ENCODE measurements at regions not wholly inside any gene's neighbourhood (a gene's known extent, or its start where the extent isn't known, plus 50 kb on each side); places are given as distances from the start of the nearest gene placed in this dataset.

- intact Hi-C loops (cut with micrococcal nuclease; ENCODE audit: unreplicated experiment) (no loop called here), in situ Hi-C loops (cut with HindIII; ENCODE audit: low pct_unique_long_range_greater_than_20kb, low sequenced_read_pairs) (no loop called here)
- H3K27ac ChIP-seq (ENCODE audit: low read length): no peak overlapping the region
- no peak for DNase-seq (ENCODE audit: low read depth, low spot score)
- H3K9me3 ChIP-seq (ENCODE audit: control insufficient read depth, insufficient read depth, low read depth, low read length): no peaks in the 10 kb centered on the region
- H3K4me1 ChIP-seq (ENCODE audit: control insufficient read depth, insufficient read depth, low read length): no peaks in the 10 kb centered on the region
- H3K36me3 ChIP-seq (ENCODE audit: control insufficient read depth, insufficient read depth, low read length): no peaks in the 10 kb centered on the region; the same call in 1 of the 2 replicates
- POLR2A ChIA-PET: no interaction called here
- H3K4me3 ChIP-seq (ENCODE audit: low read depth in 2 of 2, low read length in 2 of 2): no peak overlapping the region
- H3K27me3 ChIP-seq (ENCODE audit: control insufficient read depth, insufficient read depth, low read length): no peaks in the 10 kb centered on the region
- no TSS peak for BruUV-seq (replicated peaks)
- TF ChIP-seq POLR2AphosphoS5 (IDR thresholded peaks at IDR 0.05; ENCODE audit: low read depth, low read length): no peak
- no peak for TF ChIP-seq SIN3A (IDR thresholded peaks at IDR 0.05; ENCODE audit: borderline replicate concordance, insufficient read depth, low read depth, low read length)
- TF ChIP-seq, protein P1, sequence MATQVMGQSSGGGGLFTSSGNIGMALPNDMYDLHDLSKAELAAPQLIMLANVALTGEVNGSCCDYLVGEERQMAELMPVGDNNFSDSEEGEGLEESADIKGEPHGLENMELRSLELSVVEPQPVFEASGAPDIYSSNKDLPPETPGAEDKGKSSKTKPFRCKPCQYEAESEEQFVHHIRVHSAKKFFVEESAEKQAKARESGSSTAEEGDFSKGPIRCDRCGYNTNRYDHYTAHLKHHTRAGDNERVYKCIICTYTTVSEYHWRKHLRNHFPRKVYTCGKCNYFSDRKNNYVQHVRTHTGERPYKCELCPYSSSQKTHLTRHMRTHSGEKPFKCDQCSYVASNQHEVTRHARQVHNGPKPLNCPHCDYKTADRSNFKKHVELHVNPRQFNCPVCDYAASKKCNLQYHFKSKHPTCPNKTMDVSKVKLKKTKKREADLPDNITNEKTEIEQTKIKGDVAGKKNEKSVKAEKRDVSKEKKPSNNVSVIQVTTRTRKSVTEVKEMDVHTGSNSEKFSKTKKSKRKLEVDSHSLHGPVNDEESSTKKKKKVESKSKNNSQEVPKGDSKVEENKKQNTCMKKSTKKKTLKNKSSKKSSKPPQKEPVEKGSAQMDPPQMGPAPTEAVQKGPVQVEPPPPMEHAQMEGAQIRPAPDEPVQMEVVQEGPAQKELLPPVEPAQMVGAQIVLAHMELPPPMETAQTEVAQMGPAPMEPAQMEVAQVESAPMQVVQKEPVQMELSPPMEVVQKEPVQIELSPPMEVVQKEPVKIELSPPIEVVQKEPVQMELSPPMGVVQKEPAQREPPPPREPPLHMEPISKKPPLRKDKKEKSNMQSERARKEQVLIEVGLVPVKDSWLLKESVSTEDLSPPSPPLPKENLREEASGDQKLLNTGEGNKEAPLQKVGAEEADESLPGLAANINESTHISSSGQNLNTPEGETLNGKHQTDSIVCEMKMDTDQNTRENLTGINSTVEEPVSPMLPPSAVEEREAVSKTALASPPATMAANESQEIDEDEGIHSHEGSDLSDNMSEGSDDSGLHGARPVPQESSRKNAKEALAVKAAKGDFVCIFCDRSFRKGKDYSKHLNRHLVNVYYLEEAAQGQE (IDR thresholded peaks at IDR 0.05; ENCODE audit: insufficient read depth in 1 of 2, low read depth in 2 of 2, low read length in 1 of 2): no peak
- TF ChIP-seq, protein P2, sequence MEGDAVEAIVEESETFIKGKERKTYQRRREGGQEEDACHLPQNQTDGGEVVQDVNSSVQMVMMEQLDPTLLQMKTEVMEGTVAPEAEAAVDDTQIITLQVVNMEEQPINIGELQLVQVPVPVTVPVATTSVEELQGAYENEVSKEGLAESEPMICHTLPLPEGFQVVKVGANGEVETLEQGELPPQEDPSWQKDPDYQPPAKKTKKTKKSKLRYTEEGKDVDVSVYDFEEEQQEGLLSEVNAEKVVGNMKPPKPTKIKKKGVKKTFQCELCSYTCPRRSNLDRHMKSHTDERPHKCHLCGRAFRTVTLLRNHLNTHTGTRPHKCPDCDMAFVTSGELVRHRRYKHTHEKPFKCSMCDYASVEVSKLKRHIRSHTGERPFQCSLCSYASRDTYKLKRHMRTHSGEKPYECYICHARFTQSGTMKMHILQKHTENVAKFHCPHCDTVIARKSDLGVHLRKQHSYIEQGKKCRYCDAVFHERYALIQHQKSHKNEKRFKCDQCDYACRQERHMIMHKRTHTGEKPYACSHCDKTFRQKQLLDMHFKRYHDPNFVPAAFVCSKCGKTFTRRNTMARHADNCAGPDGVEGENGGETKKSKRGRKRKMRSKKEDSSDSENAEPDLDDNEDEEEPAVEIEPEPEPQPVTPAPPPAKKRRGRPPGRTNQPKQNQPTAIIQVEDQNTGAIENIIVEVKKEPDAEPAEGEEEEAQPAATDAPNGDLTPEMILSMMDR (IDR thresholded peaks at IDR 0.05): no peak
- TF ChIP-seq TCF7L2 (IDR thresholded peaks at IDR 0.05; ENCODE audit: low read depth, low read length): no peak
- ATAC-seq: no peak
- CTCF ChIA-PET: no interaction called here
Measured at GRCh38 chr2:60007671-60008070, 545.8 kb downstream of the BCL11A start.

- in situ Hi-C loops (cut with HindIII; ENCODE audit: low pct_unique_long_range_greater_than_20kb, low sequenced_read_pairs): no loop called here
- TF ChIP-seq SIN3A (IDR thresholded peaks at IDR 0.05; ENCODE audit: borderline replicate concordance, insufficient read depth, low read depth, low read length) (no peak), POLR2AphosphoS5 (IDR thresholded peaks at IDR 0.05; ENCODE audit: low read depth, low read length) (no peak), TCF7L2 (IDR thresholded peaks at IDR 0.05; ENCODE audit: low read depth, low read length) (no peak)
- TF ChIP-seq, protein P1 (IDR thresholded peaks at IDR 0.05; ENCODE audit: insufficient read depth in 1 of 2, low read depth in 2 of 2, low read length in 1 of 2): no peak
- TF ChIP-seq, protein P2 (IDR thresholded peaks at IDR 0.05): no peak
- Histone ChIP-seq H3K27ac (ENCODE audit: low read length) (no peak overlapping the region), H3K4me1 (ENCODE audit: control insufficient read depth, insufficient read depth, low read length) (no peaks in the 10 kb centered on the region), H3K4me3 (ENCODE audit: low read depth in 2 of 2, low read length in 2 of 2) (no peak overlapping the region), H3K9me3 (ENCODE audit: control insufficient read depth, insufficient read depth, low read depth, low read length) (no peaks in the 10 kb centered on the region), H3K27me3 (ENCODE audit: control insufficient read depth, insufficient read depth, low read length) (no peaks in the 10 kb centered on the region), H3K36me3 (ENCODE audit: control insufficient read depth, insufficient read depth, low read length) (no peaks in the 10 kb centered on the region; the same call in 1 of the 2 replicates)
- CTCF ChIA-PET: no interaction called here
- no peak for DNase-seq (ENCODE audit: low read depth, low spot score)
- ATAC-seq: no peak
- intact Hi-C loops (cut with micrococcal nuclease; ENCODE audit: unreplicated experiment): no loop called here
- POLR2A ChIA-PET: no interaction called here
- BruUV-seq (replicated peaks): no TSS peak
Measured at GRCh38 chr2:60003076-60003475, 550.4 kb downstream of the BCL11A start.
